HG03095 (cell line): ENCODE measurements at regions not wholly inside any gene's neighbourhood (a gene's known extent, or its start where the extent isn't known, plus 50 kb on each side); places are given as distances from the start of the nearest gene placed in this dataset.

Experiments
- ATAC-seq: cut with Tn5 transposase; IDR thresholded peaks from one replicate; pipeline ENCODE4 v1.9.1; 2021; ENCODE audit warnings: moderate library complexity; ENCODE audit not compliant: unreplicated experiment

DNA sequence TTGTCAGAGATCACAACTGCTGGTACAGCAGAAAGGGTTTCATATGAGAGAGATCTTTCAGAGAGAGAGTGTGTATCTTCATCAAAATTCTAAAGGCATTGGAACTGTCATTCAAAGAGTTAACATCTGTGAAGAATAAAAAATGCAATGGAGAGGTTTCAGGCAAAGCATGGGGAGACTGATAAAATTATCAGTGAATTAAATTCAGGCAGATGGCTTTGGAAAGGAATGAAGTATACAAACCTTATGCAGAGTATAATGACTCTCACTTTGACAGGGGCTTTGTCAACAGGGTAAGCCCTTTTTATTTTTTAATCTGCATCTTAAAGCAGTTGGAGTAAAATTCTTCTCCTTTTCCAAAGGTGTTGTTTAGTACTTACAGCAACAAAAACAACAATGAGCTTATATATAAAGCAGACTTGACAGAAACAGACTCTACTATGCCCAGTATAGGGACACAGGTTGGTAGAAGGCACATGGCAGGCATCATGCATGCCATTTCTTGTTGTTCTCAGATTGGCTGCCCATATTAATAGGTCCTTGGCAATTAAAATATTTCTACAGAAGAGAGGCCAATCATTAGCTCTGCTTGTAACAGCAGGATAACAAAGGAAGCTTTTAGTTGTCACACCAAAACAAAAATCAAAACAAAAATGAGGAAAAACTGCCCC, 54.9 kb upstream of the NXPH1 start:
- ATAC-seq: no peak

DNA sequence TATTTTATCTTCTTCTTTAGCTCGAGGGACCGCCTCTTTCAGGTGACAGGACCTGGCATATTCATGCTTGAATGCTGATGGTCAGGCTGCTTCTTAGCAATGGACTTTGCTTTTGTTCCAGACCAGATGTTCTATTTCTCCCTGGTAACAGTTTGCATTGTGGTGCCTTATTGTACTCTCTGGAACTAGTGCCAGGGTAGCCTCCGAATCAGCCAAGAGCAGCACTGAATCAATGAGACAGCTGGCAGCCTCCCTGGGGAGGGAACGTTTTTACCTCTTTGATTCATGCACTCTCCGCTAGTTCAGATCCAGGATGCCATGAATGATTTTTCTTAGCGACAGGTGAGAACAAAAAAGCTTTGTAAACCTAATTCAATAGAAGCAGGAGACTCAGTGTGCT, 54.1 kb upstream of the NXPH1 start:
- no peak for ATAC-seq

DNA sequence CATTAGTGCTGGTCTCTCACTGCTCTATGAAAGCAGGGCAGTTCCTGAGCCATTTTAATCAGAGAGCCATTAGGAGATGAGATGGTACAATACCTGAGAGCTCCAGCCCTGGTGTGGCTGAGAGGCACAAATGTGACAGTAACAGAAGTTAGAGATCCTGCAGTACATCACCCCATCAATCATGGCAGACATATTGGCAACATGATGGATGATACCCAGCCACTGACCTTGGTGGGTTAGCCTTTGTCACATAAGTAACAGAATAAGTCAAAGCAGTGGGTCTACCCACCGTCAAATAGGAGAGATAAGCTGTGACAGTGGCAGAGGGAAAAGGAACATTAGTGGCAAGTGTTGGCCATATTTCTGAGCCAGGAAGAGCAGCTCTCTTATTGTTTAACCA, 53.3 kb upstream of the NXPH1 start:
- no peak for ATAC-seq

DNA sequence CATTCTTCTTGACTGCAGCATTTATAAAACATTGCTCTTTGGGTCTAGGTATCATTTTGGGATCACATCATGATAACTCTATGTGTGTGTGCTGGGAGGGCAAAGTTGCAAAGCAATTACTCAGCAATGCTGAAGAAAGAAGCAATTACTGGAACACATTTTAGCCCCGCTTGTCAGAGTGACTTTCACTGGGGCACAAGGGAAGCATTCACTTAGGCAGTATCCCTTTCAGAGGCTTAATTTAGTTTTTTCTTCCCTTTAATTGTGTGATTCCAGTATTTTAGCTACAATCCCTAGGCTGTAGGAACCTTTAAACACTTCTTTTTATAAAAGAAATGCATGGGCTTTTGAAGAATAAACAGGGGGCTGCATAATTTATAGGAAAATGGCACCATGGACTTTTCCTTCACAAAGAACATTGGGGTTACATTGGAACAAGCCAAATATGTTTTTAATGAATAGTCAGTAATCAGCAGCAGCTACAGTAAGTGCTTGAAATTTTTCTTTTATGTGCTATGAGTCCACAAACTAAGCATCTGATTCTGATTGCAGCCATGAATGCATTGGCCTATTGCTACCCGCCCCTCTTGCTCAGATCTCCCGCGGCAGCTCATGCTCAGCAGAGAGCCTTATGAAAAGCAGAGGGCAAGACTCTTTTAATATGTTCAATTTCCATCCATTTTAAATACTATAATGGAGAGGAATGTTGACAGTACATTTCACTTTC, 51.2 kb upstream of the NXPH1 start:
- no peak for ATAC-seq
